Heart left ventricle (tissue), 16 donors: ENCODE measurements at regions not wholly inside any gene's neighbourhood (a gene's known extent, or its start where the extent isn't known, plus 50 kb on each side); places are given as distances from the start of the nearest gene placed in this dataset.
A peak's percentile ranks its signal among the peaks of the same experiment; 100 is the strongest.

Experiments used
- ATAC-seq, 4 donors: fragments of 200-7000 bp; cut with Tn5 transposase; one replicate each; pipeline ENCODE4 v1.9.1; 2020 to 2022; ENCODE audit warnings: moderate library complexity in 4 of 4, mild to moderate bottlenecking in 3 of 4, moderate number of reproducible peaks in 1 of 4
- DNase-seq, 5 donors: peaks; one replicate each; pipeline ENCODE4 v3.0.0-alpha.2; 2020
- H3K27ac ChIP-seq, 12 donors: fragments of 200-600 bp; sonication (generic) in 4 of 12; one replicate each; pipeline versions ENCODE4 v1.5.0 to v1.8.0; 2016 to 2022; ENCODE audit warnings: mild to moderate bottlenecking in 2 of 12
- H3K27me3 ChIP-seq, 9 donors: fragments of 200-600 bp; sonication (generic) in 2 of 9; one replicate each; pipeline versions ENCODE4 v1.5.1 to v1.8.0; 2016 to 2022; ENCODE audit warnings: mild to moderate bottlenecking in 3 of 9
- H3K36me3 ChIP-seq, 9 donors: fragments of 200-600 bp; sonication (generic) in 2 of 9; one replicate each; pipeline versions ENCODE4 v1.5.0 to v1.8.0; 2018 to 2022; ENCODE audit warnings: mild to moderate bottlenecking in 2 of 9
- H3K4me1 ChIP-seq, 12 donors: fragments of 200-600 bp; sonication (generic) in 4 of 12; one replicate each; pipeline versions ENCODE4 v1.5.0 to v1.8.0; 2016 to 2022; ENCODE audit warnings: mild to moderate bottlenecking in 3 of 12
- H3K4me3 ChIP-seq, 12 donors: fragments of 200-600 bp; sonication (generic) in 4 of 12; one replicate each; pipeline versions ENCODE4 v1.5.0 to v1.8.0; 2017 to 2022; ENCODE audit warnings: mild to moderate bottlenecking in 9 of 12, moderate library complexity in 4 of 12
- H3K9me3 ChIP-seq, 12 donors: fragments of 200-600 bp; sonication (generic) in 4 of 12; one replicate each; pipeline versions ENCODE4 v1.5.0 to v1.8.0; 2016 to 2022; ENCODE audit warnings: mild to moderate bottlenecking in 1 of 12
- POLR2A ChIP-seq, 2 donors: fragments of 450-650 bp; IDR thresholded peaks; one replicate each; pipeline ENCODE4 v1.6.1; 2017; ENCODE audit warnings: antibody characterized with exemption in 2 of 2, mild to moderate bottlenecking in 2 of 2, moderate library complexity in 2 of 2
- WGBS, 4 donors: extraction: QIAGEN DNeasy Blood & Tissue Kit in 2 of 4; methylation state at CpG; one replicate each; pipeline versions ENCODE4 v1.1.5 to v1.1.7; 2013 to 2018; 5-methylcytosine and 5-hydroxymethylcytosine counted together
- intact Hi-C, 10 donors: fragments of 100-400 bp; cut with DNase I; formaldehyde crosslinking; loops; one replicate each; pipeline versions ENCODE4 v1.11.1 to v1.14.2; 2022
- TF ChIP-seq, protein P1 (sequence below), 12 donors: fragments of 200-600 bp; sonication (generic) in 4 of 12; IDR thresholded peaks; one replicate each; pipeline versions ENCODE4 v1.5.0 to v1.8.0; 2018 to 2022; ENCODE audit warnings: antibody characterized with exemption in 12 of 12, mild to moderate bottlenecking in 5 of 12
- donor health status: ischemic (EF 13 %, LVEDD 7.1; RV severe dilation, severe dysfunction).
- donor health status: healthy with polysubstance abuse.
- donor health status: DM: no; HTN: yes; CAD: no.
- donor health status: DM: no; HTN: no; CAD: no.
- donor health status: ischemic (EF 25% LVEDD 6.9; RV normal size, moderate dysfunction).
- donor health status: ischemic (EF 25% LVEDD 5.7; RV mildly dilated, moderate dysfunction).
- donor health status: healthy.
- donor health status: DM: yes; HTN: yes; CAD: no.
- donor health status: ischemic (EF 35%, LVEDD 5.7; RV mildly dilated, moderate dysfunction).
- donor health status: nonischemic (EF 11% LVEDD 7.7; RV severe dilation, severe dysfunction).
- donor health status: DM: yes; HTN: yes; CAD: no.
- donor health status: PGD.
- donor health status: ischemic (EF 29% LVEDD 5.4; RV normal size, mild dysfunction).
- donor health status: nonischemic (EF 23%, LVEDD 6.1; RV moderate dilation, normal function).

GRCh38 chr5:96024683-96025475, 63.2 kb upstream of the ELL2 start:
- ATAC-seq (no peak), DNase-seq (no peak)
- H3K36me3 ChIP-seq, result no peaks in the 10 kb centered on the region
- WGBS, 4 donors, result 74 to 83% (median 81%) methylated on average over 6 of the region's 6 CpGs
- H3K27me3 ChIP-seq, result no peaks in the 10 kb centered on the region
- intact Hi-C loops, result no loop called here
- no peak overlapping the region for H3K4me3 ChIP-seq
- TF ChIP-seq POLR2A (IDR thresholded peaks at IDR 0.05), result no peak
- TF ChIP-seq, protein P1, sequence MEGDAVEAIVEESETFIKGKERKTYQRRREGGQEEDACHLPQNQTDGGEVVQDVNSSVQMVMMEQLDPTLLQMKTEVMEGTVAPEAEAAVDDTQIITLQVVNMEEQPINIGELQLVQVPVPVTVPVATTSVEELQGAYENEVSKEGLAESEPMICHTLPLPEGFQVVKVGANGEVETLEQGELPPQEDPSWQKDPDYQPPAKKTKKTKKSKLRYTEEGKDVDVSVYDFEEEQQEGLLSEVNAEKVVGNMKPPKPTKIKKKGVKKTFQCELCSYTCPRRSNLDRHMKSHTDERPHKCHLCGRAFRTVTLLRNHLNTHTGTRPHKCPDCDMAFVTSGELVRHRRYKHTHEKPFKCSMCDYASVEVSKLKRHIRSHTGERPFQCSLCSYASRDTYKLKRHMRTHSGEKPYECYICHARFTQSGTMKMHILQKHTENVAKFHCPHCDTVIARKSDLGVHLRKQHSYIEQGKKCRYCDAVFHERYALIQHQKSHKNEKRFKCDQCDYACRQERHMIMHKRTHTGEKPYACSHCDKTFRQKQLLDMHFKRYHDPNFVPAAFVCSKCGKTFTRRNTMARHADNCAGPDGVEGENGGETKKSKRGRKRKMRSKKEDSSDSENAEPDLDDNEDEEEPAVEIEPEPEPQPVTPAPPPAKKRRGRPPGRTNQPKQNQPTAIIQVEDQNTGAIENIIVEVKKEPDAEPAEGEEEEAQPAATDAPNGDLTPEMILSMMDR (IDR thresholded peaks at IDR 0.05), result no peak
- H3K9me3 ChIP-seq, result no peaks in the 10 kb centered on the region
- H3K4me1 ChIP-seq, result peaks cover 0 to 14% (median 0%) of the 10 kb centered on the region in 12 donors
- peak overlapping the region in 3 of 12 donors; percentile 4 to 30 (median 4) for H3K27ac ChIP-seq

DNA sequence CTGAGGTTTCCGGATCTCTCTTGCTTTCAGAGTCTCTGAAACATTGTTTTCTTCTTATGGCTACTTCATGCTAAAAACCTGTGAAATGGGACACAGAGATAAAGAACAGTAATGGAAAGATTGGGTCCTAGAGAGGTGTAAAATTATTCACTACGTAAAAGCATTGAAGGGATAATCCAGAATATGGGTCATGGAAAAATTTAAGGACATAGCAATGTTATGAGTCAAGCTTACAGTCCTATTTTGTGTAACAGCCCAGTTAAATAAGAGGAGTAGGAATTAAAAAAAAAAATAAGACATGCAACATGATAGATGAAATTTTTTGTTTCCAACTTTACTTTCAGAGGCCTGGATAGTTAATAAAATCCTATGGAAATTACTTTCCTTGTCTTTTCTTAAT, 61.9 kb upstream of the ELL2 start:
- intact Hi-C loops, result no loop called here
- TF ChIP-seq, protein P1 (IDR thresholded peaks at IDR 0.05), result no peak
- TF ChIP-seq POLR2A (IDR thresholded peaks at IDR 0.05), result no peak
- ATAC-seq (peak in 2 of 4 donors; percentile 65 to 90), DNase-seq (no peak)
- Histone ChIP-seq H3K27me3 (no peaks in the 10 kb centered on the region), H3K4me1 (peaks cover 0 to 14% (median 0%) of the 10 kb centered on the region in 12 donors), H3K36me3 (no peaks in the 10 kb centered on the region), H3K4me3 (no peak overlapping the region), H3K9me3 (no peaks in the 10 kb centered on the region), H3K27ac (peak overlapping the region in 2 of 12 donors; percentile 4 to 9)
- 61 to 77% (median 68%) methylated on average over 2 of the region's 2 CpGs for WGBS, 4 donors

DNA sequence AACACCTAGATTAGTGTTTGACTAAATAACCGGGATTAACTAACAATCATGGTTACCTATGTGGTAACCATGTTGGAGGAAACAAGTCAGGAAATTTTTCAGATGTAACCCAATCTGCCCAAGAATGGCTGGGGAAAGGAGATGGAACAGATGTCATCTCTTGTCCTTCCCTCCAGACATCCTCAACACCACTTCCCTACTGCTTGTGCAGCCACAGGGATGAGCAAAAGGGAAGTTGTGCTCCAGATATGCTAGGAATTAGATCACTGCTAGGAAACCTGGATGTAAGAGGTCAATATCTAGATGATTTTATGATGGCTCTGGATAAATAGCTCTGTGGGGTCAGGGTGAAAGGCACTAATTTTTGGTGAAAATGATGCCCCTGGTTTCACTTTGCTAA, 61.3 kb upstream of the ELL2 start:
- H3K27ac ChIP-seq, result peak overlapping the region in 1 of 12 donors; percentile 9
- H3K9me3 ChIP-seq, result no peaks in the 10 kb centered on the region
- WGBS, 4 donors, result 80 to 98% (median 96%) methylated on average over 1 of the region's 1 CpG
- DNase-seq, result no peak
- no peak overlapping the region for H3K4me3 ChIP-seq
- peak in 1 of 4 donors; percentile 36 for ATAC-seq
- no peak for TF ChIP-seq POLR2A (IDR thresholded peaks at IDR 0.05)
- TF ChIP-seq, protein P1 (IDR thresholded peaks at IDR 0.05), result no peak
- no peaks in the 10 kb centered on the region for H3K36me3 ChIP-seq
- intact Hi-C loops, result no loop called here
- H3K4me1 ChIP-seq, result peaks cover 0 to 14% (median 0%) of the 10 kb centered on the region in 12 donors
- no peaks in the 10 kb centered on the region for H3K27me3 ChIP-seq

GRCh38 chr5:96017951-96018350, 56.3 kb upstream of the ELL2 start:
- TF ChIP-seq POLR2A (IDR thresholded peaks at IDR 0.05), result no peak
- TF ChIP-seq, protein P1 (IDR thresholded peaks at IDR 0.05), result no peak
- H3K4me1 ChIP-seq, result peaks cover 0 to 1% (median 0%) of the 10 kb centered on the region in 12 donors
- H3K27me3 ChIP-seq, result no peaks in the 10 kb centered on the region
- peaks cover 0 to 4% (median 0%) of the 10 kb centered on the region in 12 donors for H3K9me3 ChIP-seq
- no peak overlapping the region for H3K27ac ChIP-seq
- ATAC-seq (no peak), DNase-seq (no peak)
- 62 to 65% (median 63%) methylated on average over 1 of the region's 1 CpG for WGBS, 4 donors
- intact Hi-C loops, result no loop called here
- no peaks in the 10 kb centered on the region for H3K36me3 ChIP-seq
- H3K4me3 ChIP-seq, result no peak overlapping the region
